Spleen (tissue), 11 donors: ENCODE measurements at regions not wholly inside any gene's neighbourhood (a gene's known extent, or its start where the extent isn't known, plus 50 kb on each side); places are given as distances from the start of the nearest gene placed in this dataset.

ENCODE experiments used
- DNase-seq: peaks from one replicate; pipeline ENCODE4 v3.0.0-alpha.2; 2020
- H3K27ac ChIP-seq, 8 donors: fragments of 200-600 bp; sonication (generic) in 7 of 8; 1 replicate in 4 of 8; 2 replicates in 4 of 8; pipeline versions ENCODE4 v1.5.0 to v1.8.0; 2016 to 2021; ENCODE audit warnings: inconsistent platforms in 4 of 8, mild to moderate bottlenecking in 4 of 8, moderate library complexity in 1 of 8
- H3K27me3 ChIP-seq, 7 donors: fragments of 200-600 bp; sonication (generic) in 6 of 7; replicated peaks in 1 of 7; 1 replicate in 4 of 7; 2 replicates in 3 of 7; pipeline versions ENCODE4 v1.5.0 to v1.8.0; 2016 to 2021; ENCODE audit warnings: inconsistent platforms in 3 of 7, mild to moderate bottlenecking in 1 of 7
- H3K36me3 ChIP-seq, 6 donors: fragments of 200-600 bp; sonication (generic) in 5 of 6; 1 replicate in 4 of 6; 2 replicates in 2 of 6; pipeline versions ENCODE4 v1.5.0 to v1.8.0; 2016 to 2021; ENCODE audit warnings: inconsistent platforms in 2 of 6
- H3K4me1 ChIP-seq, 6 donors: fragments of 200-600 bp; sonication (generic) in 5 of 6; 1 replicate in 3 of 6; 2 replicates in 3 of 6; pipeline versions ENCODE4 v1.5.0 to v1.8.0; 2016 to 2021; ENCODE audit warnings: inconsistent platforms in 3 of 6
- H3K4me3 ChIP-seq, 8 donors: fragments of 200-600 bp; sonication (generic) in 7 of 8; 1 replicate in 4 of 8; 2 replicates in 4 of 8; pipeline versions ENCODE4 v1.5.0 to v1.8.0; 2016 to 2021; ENCODE audit warnings: inconsistent platforms in 4 of 8, mild to moderate bottlenecking in 4 of 8, moderate library complexity in 2 of 8
- H3K9me3 ChIP-seq, 8 donors: fragments of 200-600 bp; sonication (generic) in 7 of 8; 1 replicate in 4 of 8; 2 replicates in 4 of 8; pipeline versions ENCODE4 v1.5.0 to v1.8.0; 2016 to 2021; ENCODE audit warnings: inconsistent platforms in 4 of 8
- POLR2A ChIP-seq, 3 donors: fragments of 450-650 bp; IDR thresholded peaks; one replicate each; pipeline ENCODE4 v1.5.1; 2017; ENCODE audit warnings: antibody characterized with exemption in 3 of 3, mild to moderate bottlenecking in 1 of 3
- POLR2AphosphoS5 ChIP-seq, 3 donors: sonication (generic); formaldehyde crosslinking; IDR thresholded peaks; one replicate each; pipeline ENCODE4 v1.5.1; 2017; ENCODE audit warnings: antibody characterized with exemption in 3 of 3
- WGBS, 5 donors: extraction: QIAGEN DNeasy Blood & Tissue Kit in 3 of 5; methylation state at CpG; one replicate each; pipeline versions ENCODE4 v1.1.5 to v1.1.7; 2013 to 2018; 5-methylcytosine and 5-hydroxymethylcytosine counted together
- intact Hi-C: fragments of 100-400 bp; cut with DNase I; formaldehyde crosslinking; loops from one replicate; pipeline ENCODE4 v1.15.0; 2023; ENCODE audit warnings: low total_unique reads
- TF ChIP-seq, protein P1 (sequence below), 11 experiments: fragments of 200-600 bp in 7 of 11; fragments of 450-650 bp in 4 of 11; sonication (generic) in 4 of 11; IDR thresholded peaks in 8 of 11; conservative IDR thresholded peaks in 3 of 11; 1 replicate in 7 of 11; 2 replicates in 4 of 11; pipeline versions ENCODE4 v1.4.0 to v1.8.0; 2016 to 2021; ENCODE audit warnings: antibody characterized with exemption in 11 of 11, inconsistent platforms in 4 of 11, mild to moderate bottlenecking in 1 of 11
- donor health status: healthy with polysubstance abuse.
- donor health status: DM: no; HTN: no; CAD: no; lungs with moderate emphysema.
- donor health status: DM: no; HTN: no; CAD: no.
- donor health status: Bipolar disorder and iron deficiency.
- donor health status: healthy.
- donor health status: DM: no; HTN: no; CAD: no.
- donor health status: DM: yes; HTN: yes; CAD: no.

DNA sequence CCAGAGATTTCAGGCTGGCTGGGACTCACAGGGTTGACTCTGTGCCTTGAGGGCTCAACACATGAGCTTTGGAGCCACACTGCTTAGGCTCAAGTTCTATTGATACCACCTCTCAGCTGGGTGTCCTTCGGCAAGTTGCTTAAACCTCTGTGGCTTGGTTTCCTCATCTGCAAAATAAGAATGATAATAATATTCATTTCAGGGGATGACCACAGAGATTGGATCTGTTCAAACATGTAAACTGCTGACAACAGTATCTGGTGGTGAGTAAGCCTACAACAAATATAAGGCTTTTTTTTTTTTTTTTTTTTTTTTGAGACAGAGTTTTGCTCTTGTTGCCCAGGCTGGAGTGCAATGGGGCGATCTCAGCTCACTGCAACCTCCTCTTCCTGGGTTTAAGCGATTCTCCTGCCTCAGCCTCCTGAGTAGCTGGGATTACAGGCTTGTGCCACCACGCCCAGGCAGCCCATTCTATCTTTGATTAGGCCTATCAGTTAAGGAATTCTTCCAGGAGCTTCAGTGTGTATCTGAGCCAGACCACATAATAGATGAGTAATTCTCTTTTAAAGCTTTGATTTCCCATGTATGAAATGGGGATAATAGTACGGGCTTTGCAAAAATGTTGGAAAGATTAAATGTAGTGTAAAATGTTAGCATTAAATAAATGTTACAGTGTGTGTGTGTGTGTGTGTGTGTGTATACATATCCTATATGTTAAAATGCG lies 437.6 kb downstream of the PRDM2 start:
- DNase-seq, result no peak
- Histone ChIP-seq H3K4me3 (no peak overlapping the region), H3K27me3 (peaks cover 0 to 5% (median 0%) of the 10 kb centered on the region in 7 donors), H3K36me3 (no peaks in the 10 kb centered on the region), H3K9me3 (no peaks in the 10 kb centered on the region), H3K4me1 (peaks cover 0 to 4% (median 0%) of the 10 kb centered on the region in 6 donors), H3K27ac (no peak overlapping the region)
- intact Hi-C loops, result no loop called here
- WGBS, 5 donors, result 81 to 92% (median 84%) methylated on average over 6 of the region's 6 CpGs
- TF ChIP-seq, protein P1, sequence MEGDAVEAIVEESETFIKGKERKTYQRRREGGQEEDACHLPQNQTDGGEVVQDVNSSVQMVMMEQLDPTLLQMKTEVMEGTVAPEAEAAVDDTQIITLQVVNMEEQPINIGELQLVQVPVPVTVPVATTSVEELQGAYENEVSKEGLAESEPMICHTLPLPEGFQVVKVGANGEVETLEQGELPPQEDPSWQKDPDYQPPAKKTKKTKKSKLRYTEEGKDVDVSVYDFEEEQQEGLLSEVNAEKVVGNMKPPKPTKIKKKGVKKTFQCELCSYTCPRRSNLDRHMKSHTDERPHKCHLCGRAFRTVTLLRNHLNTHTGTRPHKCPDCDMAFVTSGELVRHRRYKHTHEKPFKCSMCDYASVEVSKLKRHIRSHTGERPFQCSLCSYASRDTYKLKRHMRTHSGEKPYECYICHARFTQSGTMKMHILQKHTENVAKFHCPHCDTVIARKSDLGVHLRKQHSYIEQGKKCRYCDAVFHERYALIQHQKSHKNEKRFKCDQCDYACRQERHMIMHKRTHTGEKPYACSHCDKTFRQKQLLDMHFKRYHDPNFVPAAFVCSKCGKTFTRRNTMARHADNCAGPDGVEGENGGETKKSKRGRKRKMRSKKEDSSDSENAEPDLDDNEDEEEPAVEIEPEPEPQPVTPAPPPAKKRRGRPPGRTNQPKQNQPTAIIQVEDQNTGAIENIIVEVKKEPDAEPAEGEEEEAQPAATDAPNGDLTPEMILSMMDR (IDR thresholded peaks at IDR 0.05 in 8 of 11, conservative IDR thresholded peaks at IDR 0.05 in 3 of 11), result no peak
- no peak for TF ChIP-seq POLR2AphosphoS5 (IDR thresholded peaks at IDR 0.05)
- no peak for TF ChIP-seq POLR2A (IDR thresholded peaks at IDR 0.05)

DNA sequence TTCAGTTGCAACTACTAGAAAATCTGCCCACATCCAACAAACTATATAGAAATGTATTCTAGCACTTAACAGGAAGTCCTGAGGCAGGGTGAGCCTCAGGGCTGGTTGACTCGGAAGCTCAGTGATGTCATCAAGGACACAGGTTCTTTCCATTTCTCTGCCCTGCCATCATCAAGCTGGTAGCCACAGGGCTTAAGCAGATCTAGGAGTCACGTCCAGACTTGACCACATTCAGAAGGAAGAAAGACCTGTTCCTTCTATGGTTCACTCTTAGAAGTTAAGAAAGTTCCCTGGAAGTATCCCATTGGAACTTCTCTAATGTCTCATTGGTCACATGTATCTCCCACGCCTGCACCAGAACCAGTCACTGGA lies 438.1 kb downstream of the PRDM2 start:
- Histone ChIP-seq H3K27ac (no peak overlapping the region), H3K9me3 (no peaks in the 10 kb centered on the region), H3K4me1 (peaks cover 0 to 8% (median 0%) of the 10 kb centered on the region in 6 donors), H3K36me3 (no peaks in the 10 kb centered on the region), H3K27me3 (peaks cover 0 to 7% (median 0%) of the 10 kb centered on the region in 7 donors), H3K4me3 (no peak overlapping the region)
- 63 to 75% (median 71%) methylated on average over 3 of the region's 3 CpGs for WGBS, 5 donors
- intact Hi-C loops, result no loop called here
- DNase-seq, result no peak
- TF ChIP-seq, protein P1 (IDR thresholded peaks at IDR 0.05 in 8 of 11, conservative IDR thresholded peaks at IDR 0.05 in 3 of 11), result no peak
- TF ChIP-seq POLR2A (IDR thresholded peaks at IDR 0.05) (no peak), POLR2AphosphoS5 (IDR thresholded peaks at IDR 0.05) (no peak)

DNA sequence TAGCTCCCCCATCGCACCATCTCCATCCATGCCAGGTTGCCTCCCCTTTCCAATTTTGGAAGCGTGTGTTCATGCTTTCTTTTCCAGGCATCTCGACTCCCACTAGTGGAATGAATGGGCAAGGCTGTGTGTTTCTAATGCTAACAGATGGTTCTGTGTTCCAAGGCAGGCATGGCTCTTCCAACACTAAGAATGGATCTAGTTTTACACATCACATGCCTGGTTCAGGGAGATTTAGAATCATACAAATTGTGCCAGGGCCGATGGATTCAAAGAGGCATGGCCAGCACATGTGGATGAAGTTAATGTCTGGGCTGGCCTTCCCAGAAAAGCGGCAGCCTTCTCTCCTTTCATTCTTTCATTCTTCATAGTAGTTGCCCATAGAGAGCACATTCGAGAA lies 438.7 kb downstream of the PRDM2 start:
- Histone ChIP-seq H3K27ac (no peak overlapping the region), H3K36me3 (no peaks in the 10 kb centered on the region), H3K4me1 (peaks cover 0 to 8% (median 0%) of the 10 kb centered on the region in 6 donors), H3K9me3 (no peaks in the 10 kb centered on the region), H3K27me3 (peaks cover 0 to 9% (median 0%) of the 10 kb centered on the region in 7 donors), H3K4me3 (no peak overlapping the region)
- intact Hi-C loops, result no loop called here
- 70 to 93% (median 80%) methylated on average over 6 of the region's 6 CpGs for WGBS, 5 donors
- no peak for DNase-seq
- TF ChIP-seq, protein P1 (IDR thresholded peaks at IDR 0.05 in 8 of 11, conservative IDR thresholded peaks at IDR 0.05 in 3 of 11), result no peak
- TF ChIP-seq POLR2A (IDR thresholded peaks at IDR 0.05) (no peak), POLR2AphosphoS5 (IDR thresholded peaks at IDR 0.05) (no peak)

DNA sequence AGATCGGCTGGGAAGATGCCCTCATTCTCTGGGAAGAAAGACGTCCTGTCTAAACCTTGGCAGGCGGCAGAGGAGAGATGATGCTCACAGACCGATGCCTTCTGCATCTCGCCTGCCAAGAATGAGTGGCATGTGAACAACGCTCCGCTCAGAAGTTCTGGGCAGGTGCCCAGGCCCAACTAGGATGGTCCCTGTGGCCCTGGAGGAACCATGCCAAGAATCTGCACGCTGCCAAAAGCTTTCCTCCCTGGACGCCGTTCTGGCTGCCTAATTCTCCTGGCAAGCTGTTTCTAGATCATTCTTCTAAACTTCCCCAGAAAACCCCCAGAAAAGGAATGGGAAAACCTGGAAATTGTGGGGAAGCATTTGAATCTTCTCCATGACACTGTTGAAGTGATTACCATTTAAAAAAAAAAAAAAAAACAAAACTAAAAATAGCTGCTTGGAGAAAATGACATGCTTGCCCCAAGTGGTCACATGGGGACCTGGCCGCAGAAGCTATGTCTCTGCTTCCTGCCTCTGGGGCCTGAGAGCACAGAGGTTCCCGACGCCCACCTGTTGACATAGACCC lies 440.9 kb downstream of the PRDM2 start:
- intact Hi-C loops, result no loop called here
- no peak for DNase-seq
- Histone ChIP-seq H3K27me3 (peaks cover 0 to 12% (median 0%) of the 10 kb centered on the region in 7 donors), H3K36me3 (no peaks in the 10 kb centered on the region), H3K4me3 (no peak overlapping the region), H3K9me3 (no peaks in the 10 kb centered on the region), H3K4me1 (peaks cover 0 to 8% (median 0%) of the 10 kb centered on the region in 6 donors), H3K27ac (no peak overlapping the region)
- TF ChIP-seq POLR2AphosphoS5 (IDR thresholded peaks at IDR 0.05), result no peak
- no peak for TF ChIP-seq POLR2A (IDR thresholded peaks at IDR 0.05)
- TF ChIP-seq, protein P1 (IDR thresholded peaks at IDR 0.05 in 8 of 11, conservative IDR thresholded peaks at IDR 0.05 in 3 of 11), result no peak
- 63 to 84% (median 78%) methylated on average over 13 of the region's 13 CpGs for WGBS, 5 donors
